HG02678 (cell line): ENCODE measurements at regions not wholly inside any gene's neighbourhood (a gene's known extent, or its start where the extent isn't known, plus 50 kb on each side); places are given as distances from the start of the nearest gene placed in this dataset.

ENCODE experiments used
- ATAC-seq: cut with Tn5 transposase; IDR thresholded peaks from one replicate; pipeline ENCODE4 v1.9.1; 2021; ENCODE audit warnings: mild to moderate bottlenecking, moderate library complexity; ENCODE audit not compliant: unreplicated experiment

GRCh38 chr6:14789996-14790395 lies 455.9 kb upstream of the JARID2 start:
- no peak for ATAC-seq

DNA sequence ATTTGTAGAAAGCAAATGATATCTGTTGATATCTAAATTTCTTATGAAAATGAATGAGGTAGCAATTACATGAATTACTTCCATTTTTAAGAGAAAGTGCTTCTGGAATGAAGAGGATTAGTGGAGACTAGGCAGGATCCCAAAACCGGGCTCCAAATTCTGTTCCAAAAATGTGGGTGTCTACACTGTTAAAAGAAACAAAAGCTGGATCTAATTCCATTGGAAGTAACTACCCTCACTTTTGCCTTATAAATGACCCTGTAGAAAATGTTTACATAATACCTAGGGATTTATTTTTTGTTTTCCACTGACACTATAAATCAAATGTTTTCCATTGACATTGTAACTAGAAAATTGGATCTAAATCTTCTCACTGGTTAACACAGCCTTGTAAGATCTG lies 454.9 kb upstream of the JARID2 start:
- no peak for ATAC-seq

- no peak for ATAC-seq
These were observed 454.3 kb upstream of the JARID2 start for GRCh38 chr6:14791526-14791925.

GRCh38 chr6:14792118-14792955 lies 453.5 kb upstream of the JARID2 start:
- no peak for ATAC-seq

DNA sequence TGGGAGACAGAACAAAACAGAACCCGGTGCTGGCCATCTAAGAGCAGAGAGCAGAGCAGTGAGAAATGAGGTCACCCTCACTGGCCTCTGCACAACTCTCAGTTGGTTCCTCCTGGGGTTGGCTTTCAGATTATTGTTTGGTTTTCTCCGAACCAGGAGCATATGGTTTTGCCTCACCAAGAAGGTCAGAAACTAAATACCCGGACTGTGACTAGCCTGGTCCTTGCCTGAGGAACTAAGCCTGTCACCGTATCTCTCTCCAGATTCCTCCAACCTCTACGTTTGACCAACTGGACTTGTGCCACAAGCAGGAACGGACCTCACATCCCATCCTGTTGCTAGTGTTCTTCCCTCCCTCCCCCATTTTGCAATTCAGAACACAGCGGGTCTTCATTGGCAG lies 450.4 kb upstream of the JARID2 start:
- no peak for ATAC-seq

GRCh38 chr6:14796974-14797762 lies 448.7 kb upstream of the JARID2 start:
- no peak for ATAC-seq

GRCh38 chr6:14797875-14798593 lies 447.8 kb upstream of the JARID2 start:
- no peak for ATAC-seq

- no peak for ATAC-seq
These were observed 447.3 kb upstream of the JARID2 start for GRCh38 chr6:14798594-14798982.

GRCh38 chr6:14798996-14799588 lies 446.8 kb upstream of the JARID2 start:
- ATAC-seq: no peak

DNA sequence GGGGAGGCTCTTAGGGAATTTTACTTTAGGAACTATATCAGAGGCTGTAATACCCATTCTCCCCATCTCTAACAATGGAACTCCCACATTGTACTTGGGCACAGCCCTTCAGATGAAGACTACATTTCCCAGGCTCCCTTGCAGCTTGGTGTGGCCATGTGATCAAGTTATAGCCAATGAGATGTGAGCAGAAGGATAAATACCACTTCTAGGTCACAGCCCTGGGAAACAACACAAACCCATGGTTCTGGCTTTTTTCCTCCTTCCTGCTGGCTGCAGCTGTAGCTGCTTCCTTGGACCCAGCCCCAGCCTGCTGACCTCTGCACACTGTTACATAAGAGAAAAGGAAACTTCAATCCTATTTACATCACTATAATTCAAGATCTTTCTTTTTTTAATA lies 445.9 kb upstream of the JARID2 start:
- no peak for ATAC-seq

GRCh38 chr6:14802514-14803160 lies 443.2 kb upstream of the JARID2 start:
- no peak for ATAC-seq

DNA sequence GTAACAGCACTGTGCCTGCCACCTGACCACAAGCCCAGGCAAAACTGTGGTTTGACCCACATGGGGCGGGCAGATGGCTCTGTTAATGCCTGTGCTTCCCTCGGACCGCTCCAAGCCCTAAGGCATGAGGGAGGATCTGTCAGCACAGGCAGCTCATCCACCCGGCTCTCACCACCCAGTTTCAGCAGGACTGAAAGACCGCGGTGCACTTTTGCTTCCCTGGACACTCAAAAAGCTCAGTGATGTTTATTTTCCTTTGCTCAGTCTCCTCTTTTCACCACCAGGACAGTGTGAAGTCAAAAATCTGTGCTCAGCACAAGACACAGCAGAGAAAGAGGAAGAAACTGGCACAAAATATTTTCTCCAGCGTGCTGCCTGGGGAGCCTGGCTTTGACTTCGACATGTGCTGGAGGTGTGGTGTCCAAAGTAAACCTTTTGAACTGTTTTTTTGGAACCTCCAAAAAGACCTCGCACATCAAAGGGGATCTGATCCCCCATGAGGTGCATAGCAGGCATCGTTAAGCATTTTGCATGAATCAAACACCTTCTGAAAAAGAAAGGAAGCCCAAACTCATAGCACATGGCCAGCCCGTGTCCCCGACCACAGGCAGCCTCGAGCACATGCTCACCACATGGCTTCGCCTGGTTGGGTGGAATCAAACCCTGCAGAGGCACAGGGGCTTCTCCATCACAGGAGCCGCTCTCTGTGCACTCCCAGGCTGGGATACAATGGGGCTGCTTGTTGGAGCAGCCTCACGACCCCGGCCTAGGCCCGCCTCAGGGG lies 441.7 kb upstream of the JARID2 start:
- ATAC-seq: no peak

GRCh38 chr6:14804785-14805210 lies 441.1 kb upstream of the JARID2 start:
- no peak for ATAC-seq

DNA sequence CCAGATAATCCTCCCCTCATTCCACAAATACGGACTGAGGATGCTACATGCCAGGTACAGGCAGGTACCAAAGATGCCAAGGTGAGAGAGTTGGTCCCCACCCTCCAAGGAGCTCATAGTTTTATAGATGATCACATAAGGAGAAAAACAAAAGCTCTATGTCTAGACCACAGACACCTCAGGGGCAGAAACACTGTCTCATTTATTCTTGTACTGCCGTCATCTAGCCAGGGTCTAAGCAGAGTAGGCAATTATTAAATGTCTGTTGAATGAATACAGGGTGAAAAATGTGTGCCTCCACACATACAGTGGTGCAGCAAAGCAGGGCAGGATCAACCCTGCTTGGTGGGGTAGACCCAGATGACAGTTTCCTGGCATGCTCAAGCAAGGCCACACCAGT lies 439.8 kb upstream of the JARID2 start:
- ATAC-seq: no peak

- ATAC-seq: no peak
These were observed 438.7 kb upstream of the JARID2 start for GRCh38 chr6:14807130-14807529.

DNA sequence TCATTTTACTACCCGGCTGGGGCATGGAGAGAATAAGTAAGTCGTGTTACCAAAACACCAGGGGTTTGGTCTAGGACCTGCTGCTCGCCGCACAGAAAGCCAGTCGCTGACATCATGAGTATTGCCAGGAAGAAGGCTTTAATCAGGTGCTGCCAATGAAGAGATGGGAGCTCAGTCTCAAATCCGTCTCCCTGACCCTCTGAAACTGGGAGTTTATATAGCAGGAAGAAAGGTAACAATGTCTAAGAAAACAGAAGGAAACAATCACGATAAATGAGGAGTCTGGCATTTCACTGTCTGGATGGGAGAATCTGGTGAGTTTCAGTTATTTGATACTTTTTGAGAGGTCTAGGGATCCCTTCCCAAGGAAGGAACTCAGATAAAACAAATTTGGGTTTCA lies 437.9 kb upstream of the JARID2 start:
- ATAC-seq: no peak

DNA sequence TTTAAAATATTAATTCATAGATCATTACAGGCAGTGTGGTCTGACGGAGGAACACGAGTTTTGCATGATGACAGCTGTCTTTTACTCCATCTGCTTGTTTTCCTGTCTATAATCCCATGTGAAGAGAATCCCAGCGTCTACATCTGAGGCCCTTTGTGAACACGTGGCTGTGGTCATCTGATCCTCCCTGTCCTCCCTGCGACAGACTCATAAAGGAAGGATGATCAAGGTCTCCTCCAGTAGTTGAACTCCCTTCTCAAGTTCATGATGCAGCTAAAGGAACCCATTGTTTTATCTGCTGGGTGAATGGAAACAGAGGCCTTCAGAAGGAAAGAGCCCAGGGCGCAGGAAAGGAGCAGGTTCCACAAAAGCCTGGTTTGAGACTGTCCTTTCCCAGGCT lies 435.8 kb upstream of the JARID2 start:
- no peak for ATAC-seq

- no peak for ATAC-seq
These were observed 434.0 kb upstream of the JARID2 start for GRCh38 chr6:14811775-14812428.

GRCh38 chr6:14814016-14814415 lies 431.9 kb upstream of the JARID2 start:
- no peak for ATAC-seq
